Posterior vena cava (tissue), 2 donors: ENCODE measurements at regions not wholly inside any gene's neighbourhood (a gene's known extent, or its start where the extent isn't known, plus 50 kb on each side); places are given as distances from the start of the nearest gene placed in this dataset.

ENCODE experiments used
- DNase-seq: peaks from one replicate; pipeline ENCODE4 v3.0.0-alpha.2; 2020; ENCODE audit warnings: low spot score
- intact Hi-C, 2 donors: fragments of 100-400 bp; cut with DNase I; formaldehyde crosslinking; loops; one replicate each; pipeline versions ENCODE4 v1.14.1 to v1.14.2; 2022 to 2023
- donor health status: DM: yes; HTN: yes; CAD: no.
- donor health status: DM: yes; HTN: yes; CAD: no.

GRCh38 chr14:22168092-22168955 lies 420.7 kb downstream of the DAD1 start:
- intact Hi-C loops: no loop called here
- DNase-seq: no peak

GRCh38 chr14:22164616-22165015 lies 424.4 kb downstream of the DAD1 start:
- intact Hi-C loops: no loop called here
- DNase-seq: no peak

- intact Hi-C loops: no loop called here
Observed at GRCh38 chr14:22163051-22163450, 426.0 kb downstream of the DAD1 start.

GRCh38 chr14:22159957-22160356 lies 429.1 kb downstream of the DAD1 start:
- intact Hi-C loops: no loop called here
- DNase-seq: no peak

More at GRCh38 chr14:22163051-22163450, 426.0 kb downstream of the DAD1 start:
- no peak for DNase-seq

- DNase-seq: no peak
- intact Hi-C loops: no loop called here
Observed at GRCh38 chr14:22159099-22159498, 429.9 kb downstream of the DAD1 start.

GRCh38 chr14:22158560-22158959 lies 430.5 kb downstream of the DAD1 start:
- intact Hi-C loops: no loop called here
- DNase-seq: no peak

- DNase-seq: no peak
- intact Hi-C loops: no loop called here
Observed at GRCh38 chr14:22155571-22155970, 433.5 kb downstream of the DAD1 start.

GRCh38 chr14:22152903-22153302 lies 436.1 kb downstream of the DAD1 start:
- intact Hi-C loops: no loop called here

GRCh38 chr14:22152161-22152870 lies 436.7 kb downstream of the DAD1 start:
- intact Hi-C loops: no loop called here
- DNase-seq: no peak

More at GRCh38 chr14:22152903-22153302, 436.1 kb downstream of the DAD1 start:
- DNase-seq: no peak

GRCh38 chr14:22151121-22151520 lies 437.9 kb downstream of the DAD1 start:
- intact Hi-C loops: no loop called here
- no peak for DNase-seq

- intact Hi-C loops: loop anchor here in 1 of 2 donors (5.0 kb wide), 1 partner anchor 313 kb away; no protein-coding TSS in a partner anchor
Observed at GRCh38 chr14:22149058-22149457, 440.0 kb downstream of the DAD1 start.

GRCh38 chr14:22147716-22148115 lies 441.3 kb downstream of the DAD1 start:
- intact Hi-C loops: loop anchor here in 1 of 2 donors (5.0 kb wide), 1 partner anchor 315 kb away; no protein-coding TSS in a partner anchor

More at GRCh38 chr14:22149058-22149457, 440.0 kb downstream of the DAD1 start:
- no peak for DNase-seq

GRCh38 chr14:22143363-22143762 lies 445.7 kb downstream of the DAD1 start:
- intact Hi-C loops: no loop called here
- no peak for DNase-seq

More at GRCh38 chr14:22147716-22148115, 441.3 kb downstream of the DAD1 start:
- DNase-seq: no peak

GRCh38 chr14:22140633-22141032 lies 448.4 kb downstream of the DAD1 start:
- no peak for DNase-seq
- intact Hi-C loops: no loop called here

GRCh38 chr14:22131749-22132476 lies 457.1 kb downstream of the DAD1 start:
- no peak for DNase-seq
- intact Hi-C loops: no loop called here

- intact Hi-C loops: loop anchor here in 1 of 2 donors (10.0 kb wide), 1 partner anchor 809 kb away; no protein-coding TSS in a partner anchor
- DNase-seq: no peak
Observed at GRCh38 chr14:22124073-22124613, 450.5 kb upstream of the OR4E1 start.

GRCh38 chr14:22122829-22123560 lies 449.4 kb upstream of the OR4E1 start:
- DNase-seq: no peak
- intact Hi-C loops: loop anchor here in 1 of 2 donors (10.0 kb wide), 1 partner anchor 808 kb away; no protein-coding TSS in a partner anchor

GRCh38 chr14:22122227-22122818 lies 448.7 kb upstream of the OR4E1 start:
- no peak for DNase-seq
- intact Hi-C loops: loop anchor here in 1 of 2 donors (10.0 kb wide), 1 partner anchor 808 kb away; no protein-coding TSS in a partner anchor
